ENCODE measurements at regions not wholly inside any gene's neighbourhood (a gene's known extent, or its start where the extent isn't known, plus 50 kb on each side); places are given as distances from the start of the nearest gene placed in this dataset.

GRCh38 chr10:131683281-131683861 lies 217.4 kb upstream of the PPP2R2D start:
- in situ Hi-C loops (cut with HindIII; ENCODE audit: extremely low pct_ligation_motif_present, low pct_unique_long_range_greater_than_20kb) = no loop called here
- no peak for TF ChIP-seq MEIS2 (CRISPR knock-in tag; IDR thresholded peaks at IDR 0.05)
- TF ChIP-seq ZFAT (CRISPR knock-in tag; conservative IDR thresholded peaks at IDR 0.05) = no peak
- Histone ChIP-seq H3K9me3 (ENCODE audit: low read length) (no peaks in the 10 kb centered on the region), H3K36me3 (replicated peaks in 1 of 2; ENCODE audit: control insufficient read depth in 1 of 2, insufficient read depth in 2 of 2, low read length in 2 of 2) (no peaks in the 10 kb centered on the region), H3K4me2 (ENCODE audit: low read depth, low read length) (no peak overlapping the region), H3K4me3 (replicated peaks in 1 of 3; ENCODE audit: insufficient read depth in 1 of 3, low read depth in 2 of 3, low read length in 3 of 3) (no peak overlapping the region), H3K9ac (ENCODE audit: insufficient read depth, low read depth, low read length) (no peak overlapping the region), H3K27ac (ENCODE audit: extremely low read length, insufficient read depth, low read length) (no peak overlapping the region), H4K20me1 (ENCODE audit: insufficient read depth, low read length) (0 out of 2 replicates have a peak, but pooled peaks cover 2% of the 10 kb centered on the region), H3K27me3 (ENCODE audit: control insufficient read depth in 1 of 2, insufficient read depth in 2 of 2, low read length in 2 of 2) (peaks cover 0 to 7% of the 10 kb centered on the region in 2 experiments; a peak in 1 of 5 replicates), H3K79me2 (ENCODE audit: insufficient read depth, low read length) (no peaks in the 10 kb centered on the region), H2AFZ (ENCODE audit: low read length) (no peak overlapping the region), H3K4me1 (ENCODE audit: insufficient read depth, low read length) (no peaks in the 10 kb centered on the region)
- intact Hi-C loops (cut with micrococcal nuclease; ENCODE audit: unreplicated experiment) = no loop called here
- WGBS (ENCODE audit: low lambda C conversion rate) = 38% methylated on average over 16 of the region's 21 CpGs
- BruUV-seq (replicated peaks) = no TSS peak
- peak; percentile 37; the same call in 2 of the 3 replicates for ATAC-seq
- FAIRE-seq = no peak
- POLR2A ChIA-PET = no interaction called here
- CTCF ChIA-PET (ENCODE audit: low intra/inter-chr PET ratio, low total read pairs) = no interaction called here
- no peak for DNase-seq (ENCODE audit: low spot score)

- H3K27me3 ChIP-seq (ENCODE audit: control insufficient read depth in 1 of 2, insufficient read depth in 2 of 2, low read length in 2 of 2) = peaks cover 0 to 7% of the 10 kb centered on the region in 2 experiments; a peak in 1 of 5 replicates
- H3K27ac ChIP-seq (ENCODE audit: extremely low read length, insufficient read depth, low read length) = no peak overlapping the region
- in situ Hi-C loops (cut with HindIII; ENCODE audit: extremely low pct_ligation_motif_present, low pct_unique_long_range_greater_than_20kb) (no loop called here), intact Hi-C loops (cut with micrococcal nuclease; ENCODE audit: unreplicated experiment) (no loop called here)
- 54% methylated on average over 12 of the region's 12 CpGs for WGBS (ENCODE audit: low lambda C conversion rate)
- FAIRE-seq (no peak), ATAC-seq (no peak), DNase-seq (ENCODE audit: low spot score) (no peak)
- H3K36me3 ChIP-seq (replicated peaks in 1 of 2; ENCODE audit: control insufficient read depth in 1 of 2, insufficient read depth in 2 of 2, low read length in 2 of 2) = no peaks in the 10 kb centered on the region
- no peak overlapping the region for H3K4me2 ChIP-seq (ENCODE audit: low read depth, low read length)
- ChIA-PET CTCF (ENCODE audit: low intra/inter-chr PET ratio, low total read pairs) (no interaction called here), POLR2A (no interaction called here)
- no peaks in the 10 kb centered on the region for H3K4me1 ChIP-seq (ENCODE audit: insufficient read depth, low read length)
- no peak overlapping the region for H2AFZ ChIP-seq (ENCODE audit: low read length)
- BruUV-seq (replicated peaks) = no TSS peak
- H4K20me1 ChIP-seq (ENCODE audit: insufficient read depth, low read length) = 0 out of 2 replicates have a peak, but pooled peaks cover 2% of the 10 kb centered on the region
- no peak overlapping the region for H3K4me3 ChIP-seq (replicated peaks in 1 of 3; ENCODE audit: insufficient read depth in 1 of 3, low read depth in 2 of 3, low read length in 3 of 3)
- H3K9ac ChIP-seq (ENCODE audit: insufficient read depth, low read depth, low read length) = no peak overlapping the region
- no peaks in the 10 kb centered on the region for H3K9me3 ChIP-seq (ENCODE audit: low read length)
- no peaks in the 10 kb centered on the region for H3K79me2 ChIP-seq (ENCODE audit: insufficient read depth, low read length)
- no peak for TF ChIP-seq ZBTB20 (CRISPR knock-in tag; IDR thresholded peaks at IDR 0.05; ENCODE audit: borderline replicate concordance, low read depth)
- TF ChIP-seq SRSF1 (optimal IDR thresholded peaks at IDR 0.05; ENCODE audit: low read depth, low read length) = no peak
- no peak for TF ChIP-seq KLF9 (CRISPR knock-in tag; IDR thresholded peaks at IDR 0.05; ENCODE audit: low read depth)
- no peak for TF ChIP-seq DZIP1 (CRISPR knock-in tag; IDR thresholded peaks at IDR 0.05)
- no peak for TF ChIP-seq HDAC2 (CRISPR knock-in tag; IDR thresholded peaks at IDR 0.05)
- TF ChIP-seq NR3C1 (CRISPR knock-in tag; IDR thresholded peaks at IDR 0.05) = no peak
- TF ChIP-seq ASH2L (IDR thresholded peaks at IDR 0.05; ENCODE audit: insufficient read length, low read depth, low read length) = no peak
- no peak for TF ChIP-seq ZNF687 (CRISPR knock-in tag; IDR thresholded peaks at IDR 0.05)
Measured at GRCh38 chr10:131683941-131684340, 216.9 kb upstream of the PPP2R2D start.
